ENCODE measurements at regions not wholly inside any gene's neighbourhood (a gene's known extent, or its start where the extent isn't known, plus 50 kb on each side); places are given as distances from the start of the nearest gene placed in this dataset.

DNA sequence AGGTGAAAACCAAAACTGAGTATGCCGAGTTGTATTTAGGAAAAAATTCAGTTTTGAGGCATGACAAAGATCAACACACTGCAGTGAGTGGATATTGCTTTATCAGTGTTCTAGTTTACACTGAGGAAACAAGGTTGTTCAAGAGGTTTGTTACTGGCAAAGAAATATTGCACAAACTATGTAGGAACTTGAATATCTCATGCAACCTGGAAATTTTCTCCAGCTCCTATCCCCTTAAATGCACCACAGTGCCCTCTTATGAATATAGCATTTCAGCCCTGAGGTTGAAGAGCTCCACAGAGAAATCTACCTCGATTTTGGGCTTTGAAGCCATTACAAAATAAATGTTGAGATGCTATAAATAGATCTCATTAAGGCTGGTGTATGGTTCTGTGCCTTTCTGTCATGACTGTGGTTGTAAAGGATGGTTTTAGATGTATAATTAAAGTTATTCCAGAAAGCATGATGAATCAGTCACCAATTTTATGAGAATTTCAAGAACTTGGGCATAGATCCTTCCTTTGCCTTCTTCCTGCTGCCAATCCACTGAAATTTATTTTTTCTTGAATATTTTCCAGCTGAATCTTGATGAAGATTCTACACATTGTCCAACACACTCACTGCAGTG is 159.3 kb downstream of the SPATA31D1 start:
- H3K4me1 ChIP-seq, result no peaks in the 10 kb centered on the region
- H3K9me3 ChIP-seq, result no peaks in the 10 kb centered on the region
- DNase-seq (ENCODE audit: low spot score), result no peak
- TF ChIP-seq, protein P1, sequence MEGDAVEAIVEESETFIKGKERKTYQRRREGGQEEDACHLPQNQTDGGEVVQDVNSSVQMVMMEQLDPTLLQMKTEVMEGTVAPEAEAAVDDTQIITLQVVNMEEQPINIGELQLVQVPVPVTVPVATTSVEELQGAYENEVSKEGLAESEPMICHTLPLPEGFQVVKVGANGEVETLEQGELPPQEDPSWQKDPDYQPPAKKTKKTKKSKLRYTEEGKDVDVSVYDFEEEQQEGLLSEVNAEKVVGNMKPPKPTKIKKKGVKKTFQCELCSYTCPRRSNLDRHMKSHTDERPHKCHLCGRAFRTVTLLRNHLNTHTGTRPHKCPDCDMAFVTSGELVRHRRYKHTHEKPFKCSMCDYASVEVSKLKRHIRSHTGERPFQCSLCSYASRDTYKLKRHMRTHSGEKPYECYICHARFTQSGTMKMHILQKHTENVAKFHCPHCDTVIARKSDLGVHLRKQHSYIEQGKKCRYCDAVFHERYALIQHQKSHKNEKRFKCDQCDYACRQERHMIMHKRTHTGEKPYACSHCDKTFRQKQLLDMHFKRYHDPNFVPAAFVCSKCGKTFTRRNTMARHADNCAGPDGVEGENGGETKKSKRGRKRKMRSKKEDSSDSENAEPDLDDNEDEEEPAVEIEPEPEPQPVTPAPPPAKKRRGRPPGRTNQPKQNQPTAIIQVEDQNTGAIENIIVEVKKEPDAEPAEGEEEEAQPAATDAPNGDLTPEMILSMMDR (IDR thresholded peaks at IDR 0.05), result no peak
- no peak overlapping the region for H3K27ac ChIP-seq
- no peaks in the 10 kb centered on the region for H3K36me3 ChIP-seq
- H3K4me3 ChIP-seq, result no peak overlapping the region
- H3K27me3 ChIP-seq, result no peaks in the 10 kb centered on the region

DNA sequence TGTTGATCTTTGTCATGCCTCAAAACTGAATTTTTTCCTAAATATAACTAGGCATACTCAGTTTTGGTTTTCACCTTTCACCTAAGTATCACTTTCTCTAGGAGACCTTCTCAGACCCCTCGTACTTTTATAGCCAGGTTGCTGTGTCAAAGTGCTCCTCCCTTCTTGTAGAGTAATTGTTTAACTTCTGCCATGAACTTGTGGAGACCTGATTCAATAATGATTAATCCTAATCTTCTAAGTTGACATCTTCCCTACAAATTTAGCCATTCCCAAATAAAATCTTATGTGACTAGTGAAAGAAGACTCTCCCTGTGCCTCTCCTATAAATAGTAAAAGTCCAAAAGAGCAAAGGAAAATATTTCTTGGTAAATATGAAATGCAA is 159.8 kb downstream of the SPATA31D1 start:
- H3K4me1 ChIP-seq, result no peaks in the 10 kb centered on the region
- no peak for DNase-seq (ENCODE audit: low spot score)
- TF ChIP-seq, protein P1 (IDR thresholded peaks at IDR 0.05), result no peak

DNA sequence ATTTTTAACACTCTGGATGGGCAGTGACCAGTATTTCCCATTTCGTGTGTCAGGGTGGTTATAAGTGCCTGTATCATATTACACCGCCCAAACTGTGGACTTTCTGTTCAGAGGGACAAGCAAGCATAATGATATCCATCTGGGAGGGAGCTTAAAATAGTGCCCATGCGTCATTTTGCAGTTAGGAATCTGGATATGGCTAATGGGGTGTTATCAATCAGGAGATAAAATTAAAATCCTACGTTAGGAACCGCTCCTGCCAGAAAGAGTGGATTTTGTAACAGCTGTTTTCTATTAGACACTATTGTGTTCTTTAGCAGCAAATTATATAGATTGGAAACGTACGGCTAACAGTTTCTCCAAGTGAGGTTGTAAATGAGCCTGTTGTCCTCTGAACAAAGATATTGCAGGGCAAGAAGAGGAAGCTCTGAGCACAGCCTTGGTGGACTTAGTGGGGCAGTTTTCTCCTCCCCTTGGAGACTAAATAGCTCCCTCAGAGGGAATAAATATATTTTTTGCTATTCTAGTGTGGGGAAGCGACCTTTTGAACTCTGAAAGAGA is 160.4 kb downstream of the SPATA31D1 start:
- H3K27ac ChIP-seq, result no peak overlapping the region
- TF ChIP-seq, protein P1 (IDR thresholded peaks at IDR 0.05), result no peak
- H3K4me1 ChIP-seq, result no peaks in the 10 kb centered on the region
- H3K27me3 ChIP-seq, result no peaks in the 10 kb centered on the region
- no peak for DNase-seq (ENCODE audit: low spot score)
- H3K9me3 ChIP-seq, result no peaks in the 10 kb centered on the region
- H3K4me3 ChIP-seq, result no peak overlapping the region
- no peaks in the 10 kb centered on the region for H3K36me3 ChIP-seq

More for the DNA sequence above, 159.8 kb downstream of the SPATA31D1 start:
- Histone ChIP-seq H3K27ac (no peak overlapping the region), H3K36me3 (no peaks in the 10 kb centered on the region), H3K9me3 (no peaks in the 10 kb centered on the region), H3K27me3 (no peaks in the 10 kb centered on the region), H3K4me3 (no peak overlapping the region)

DNA sequence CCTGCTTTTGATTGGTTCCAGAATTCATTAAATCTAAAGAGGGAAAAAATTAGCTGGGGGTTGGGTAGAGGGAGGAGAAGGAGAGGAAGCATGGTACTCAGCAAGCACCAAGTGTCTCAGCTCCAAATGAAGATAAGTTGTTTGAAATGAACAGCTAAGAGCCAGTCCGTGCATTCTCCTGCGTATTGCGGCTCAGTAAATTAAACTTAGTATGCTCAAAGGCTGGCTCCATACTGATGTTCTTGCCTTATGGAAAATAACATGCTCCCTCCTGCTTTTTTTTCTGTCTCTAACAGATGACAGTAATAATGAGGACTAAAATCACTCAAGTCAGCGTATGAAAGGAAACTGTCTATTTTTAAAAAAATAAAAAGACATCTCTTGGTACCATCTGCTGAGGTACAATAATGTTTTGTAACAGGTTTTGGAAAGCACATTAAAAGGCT is 161.0 kb downstream of the SPATA31D1 start:
- no peaks in the 10 kb centered on the region for H3K27me3 ChIP-seq
- H3K9me3 ChIP-seq, result no peaks in the 10 kb centered on the region

DNA sequence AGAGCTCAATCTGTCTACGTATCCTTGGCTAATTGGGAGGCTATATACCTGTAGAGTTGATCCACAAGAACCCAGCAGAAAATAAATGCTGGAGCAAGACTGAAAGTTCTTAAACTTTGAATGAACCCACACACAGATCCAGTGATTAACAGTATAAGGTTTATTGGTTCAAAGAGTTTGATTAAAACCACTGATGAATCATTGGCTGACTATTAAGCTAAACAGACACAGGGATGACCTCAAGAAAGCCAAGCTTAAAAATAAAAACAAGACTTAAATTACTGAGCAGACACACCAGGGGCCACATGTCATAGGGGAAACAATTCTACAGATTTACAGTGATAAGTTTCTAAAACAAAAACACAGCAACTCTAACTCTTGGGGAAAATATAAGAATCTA is 163.6 kb downstream of the SPATA31D1 start:
- TF ChIP-seq, protein P1 (IDR thresholded peaks at IDR 0.05), result no peak
- H3K4me3 ChIP-seq, result no peak overlapping the region
- DNase-seq (ENCODE audit: low spot score), result no peak
- H3K36me3 ChIP-seq, result no peaks in the 10 kb centered on the region
- H3K4me1 ChIP-seq, result no peaks in the 10 kb centered on the region
- no peaks in the 10 kb centered on the region for H3K9me3 ChIP-seq
- no peak overlapping the region for H3K27ac ChIP-seq
- no peaks in the 10 kb centered on the region for H3K27me3 ChIP-seq

More for the DNA sequence above, 161.0 kb downstream of the SPATA31D1 start:
- Histone ChIP-seq H3K36me3 (no peaks in the 10 kb centered on the region), H3K4me3 (no peak overlapping the region), H3K4me1 (no peaks in the 10 kb centered on the region), H3K27ac (no peak overlapping the region)
- no peak for DNase-seq (ENCODE audit: low spot score)
- TF ChIP-seq, protein P1 (IDR thresholded peaks at IDR 0.05), result no peak

DNA sequence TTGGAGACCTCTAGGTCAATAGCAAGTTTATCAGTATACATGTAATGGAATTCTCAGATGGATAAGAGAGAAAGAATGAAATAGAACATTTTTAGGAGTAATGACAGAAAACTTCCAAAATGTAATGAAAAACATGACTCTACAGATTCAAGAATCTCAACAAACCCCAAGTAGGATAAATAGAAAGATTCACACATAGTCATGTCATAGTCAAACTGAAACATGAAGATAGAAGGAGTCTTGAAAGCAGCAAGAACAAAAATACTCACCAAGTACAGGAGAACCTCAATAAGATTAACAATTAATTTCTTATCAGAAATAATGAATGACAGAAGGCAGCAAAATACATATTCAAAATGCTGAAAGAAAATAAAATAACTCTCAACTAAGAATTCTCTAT is 164.5 kb downstream of the SPATA31D1 start:
- Histone ChIP-seq H3K4me1 (no peaks in the 10 kb centered on the region), H3K9me3 (no peaks in the 10 kb centered on the region), H3K36me3 (no peaks in the 10 kb centered on the region), H3K4me3 (no peak overlapping the region), H3K27ac (no peak overlapping the region), H3K27me3 (no peaks in the 10 kb centered on the region)
- TF ChIP-seq, protein P1 (IDR thresholded peaks at IDR 0.05), result no peak
- DNase-seq (ENCODE audit: low spot score), result no peak

All from right atrium auricular region (tissue), 2 donors.